Fibroblast of lung (primary cell): ENCODE measurements at regions not wholly inside any gene's neighbourhood (a gene's known extent, or its start where the extent isn't known, plus 50 kb on each side); places are given as distances from the start of the nearest gene placed in this dataset.

ENCODE experiments used
- DNase-seq, 2 donors: peaks; one replicate each; pipeline versions ENCODE4 v3.0.0 to v3.0.0-alpha.2; 2010; ENCODE audit warnings: low read depth in 2 of 2
- H2AFZ ChIP-seq: 2 replicates; pipeline ENCODE4 v1.5.1; 2012; ENCODE audit warnings: low read length, control low read depth, inconsistent platforms
- H3K27ac ChIP-seq: 2 replicates; pipeline ENCODE4 v1.5.1; 2011; ENCODE audit warnings: low read length, control low read depth; ENCODE audit not compliant: insufficient read depth
- H3K27me3 ChIP-seq: 2 replicates; pipeline ENCODE4 v1.5.1; 2011; ENCODE audit warnings: mild to moderate bottlenecking, low read length; ENCODE audit not compliant: control insufficient read depth, insufficient read depth
- H3K36me3 ChIP-seq: 2 replicates; pipeline ENCODE4 v1.5.1; 2011; ENCODE audit warnings: low read length; ENCODE audit not compliant: control insufficient read depth, insufficient read depth
- H3K4me1 ChIP-seq: 2 replicates; pipeline ENCODE4 v1.5.1; 2011; ENCODE audit warnings: low read length; ENCODE audit not compliant: control insufficient read depth, insufficient read depth; ENCODE audit errors: extremely low read depth
- H3K4me2 ChIP-seq: 2 replicates; pipeline ENCODE4 v1.5.1; 2011; ENCODE audit warnings: low read length, control low read depth; ENCODE audit not compliant: insufficient read depth; ENCODE audit errors: extremely low read depth
- H3K4me3 ChIP-seq, 4 experiments: fragments of 200-600 bp in 1 of 4; sonication (generic) in 1 of 4; replicated peaks in 1 of 4; 2 replicates each; pipeline ENCODE4 v1.5.1; 2011 to 2016; ENCODE audit warnings: low read length in 4 of 4, low read depth in 3 of 4, mild to moderate bottlenecking in 3 of 4, control low read depth in 2 of 4, inconsistent platforms in 1 of 4, mixed read lengths in 1 of 4; ENCODE audit not compliant: insufficient read depth in 1 of 4; ENCODE audit errors: control extremely low read depth in 1 of 4
- H3K79me2 ChIP-seq: 2 replicates; pipeline ENCODE4 v1.5.1; 2012; ENCODE audit warnings: mild to moderate bottlenecking, low read length, inconsistent platforms; ENCODE audit not compliant: control insufficient read depth, insufficient read depth
- H3K9ac ChIP-seq: 2 replicates; pipeline ENCODE4 v1.5.1; 2011; ENCODE audit warnings: mild to moderate bottlenecking, low read length, control low read depth; ENCODE audit not compliant: insufficient read depth
- H3K9me3 ChIP-seq: 2 replicates; pipeline ENCODE4 v1.5.1; 2012; ENCODE audit warnings: low read depth, low read length; ENCODE audit not compliant: control insufficient read depth, insufficient read depth
- H4K20me1 ChIP-seq: 2 replicates; pipeline ENCODE4 v1.5.1; 2011; ENCODE audit warnings: low read length; ENCODE audit not compliant: control insufficient read depth, insufficient read depth; ENCODE audit errors: extremely low read depth
- CTCF ChIP-seq, 2 donors: IDR thresholded peaks in 1 of 2; conservative IDR thresholded peaks in 1 of 2; 1 replicate in 1 of 2; 2 replicates in 1 of 2; pipeline ENCODE4 v1.5.1; 2011 to 2012; ENCODE audit warnings: low read length in 2 of 2, control low read depth in 1 of 2, inconsistent platforms in 1 of 2, low read depth in 1 of 2, mild to moderate bottlenecking in 1 of 2
- EZH2 ChIP-seq: IDR thresholded peaks from 2 replicates; pipeline ENCODE4 v1.5.1; 2012; ENCODE audit warnings: low read length, control low read depth, mild to moderate bottlenecking; ENCODE audit errors: missing control alignments

- no peaks in the 10 kb centered on the region for H3K9me3 ChIP-seq
Measured at GRCh38 chr1:82125119-82125518, 324.4 kb downstream of the ADGRL2 start.

DNA sequence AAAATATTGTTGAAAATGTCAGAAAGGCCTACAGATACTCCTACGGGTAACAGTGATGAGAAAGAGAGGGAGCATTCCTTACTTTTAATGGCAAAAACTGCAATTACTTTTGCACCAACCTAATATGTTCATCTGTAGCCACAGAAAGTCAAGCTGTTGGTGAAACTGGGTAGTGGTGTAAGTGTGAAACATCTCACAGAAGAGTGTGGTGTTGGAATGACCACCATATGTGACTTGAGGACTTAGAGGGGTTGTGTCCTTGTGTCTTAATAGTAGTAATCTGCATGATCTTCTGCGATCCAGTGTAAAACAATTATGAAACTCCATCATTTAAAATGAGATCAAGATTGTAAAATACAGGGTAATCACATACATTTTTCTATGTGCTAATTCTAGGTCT is 320.7 kb downstream of the ADGRL2 start:
- Histone ChIP-seq H3K4me3 (no peak overlapping the region), H3K79me2 (no peaks in the 10 kb centered on the region), H3K27ac (no peak overlapping the region), H2AFZ (no peak overlapping the region), H3K9me3 (no peaks in the 10 kb centered on the region), H3K9ac (no peak overlapping the region), H3K4me2 (no peak overlapping the region), H3K27me3 (no peaks in the 10 kb centered on the region), H3K4me1 (no peaks in the 10 kb centered on the region), H3K36me3 (no peaks in the 10 kb centered on the region), H4K20me1 (no peaks in the 10 kb centered on the region)
- no peak for DNase-seq
- TF ChIP-seq CTCF (conservative IDR thresholded peaks at IDR 0.05 in 1 of 2, IDR thresholded peaks at IDR 0.05 in 1 of 2; ENCODE audit: low read depth in 1 of 2, low read length in 2 of 2) (no peak), EZH2 (no peak)

More at GRCh38 chr1:82125119-82125518, 324.4 kb downstream of the ADGRL2 start:
- Histone ChIP-seq H3K36me3 (no peaks in the 10 kb centered on the region), H3K27me3 (no peaks in the 10 kb centered on the region), H3K9ac (no peak overlapping the region), H4K20me1 (no peaks in the 10 kb centered on the region), H3K4me1 (no peaks in the 10 kb centered on the region), H3K4me3 (no peak overlapping the region), H3K79me2 (no peaks in the 10 kb centered on the region), H3K4me2 (no peak overlapping the region), H3K27ac (no peak overlapping the region), H2AFZ (no peak overlapping the region)
- no peak for DNase-seq
- TF ChIP-seq CTCF (conservative IDR thresholded peaks at IDR 0.05 in 1 of 2, IDR thresholded peaks at IDR 0.05 in 1 of 2; ENCODE audit: low read depth in 1 of 2, low read length in 2 of 2): no peak

GRCh38 chr1:82116105-82116504 is 315.4 kb downstream of the ADGRL2 start:
- Histone ChIP-seq H3K79me2 (no peaks in the 10 kb centered on the region), H3K4me2 (no peak overlapping the region), H3K36me3 (no peaks in the 10 kb centered on the region), H2AFZ (peak overlapping the region; percentile 14), H3K27ac (no peak overlapping the region), H3K9ac (no peak overlapping the region), H3K27me3 (no peaks in the 10 kb centered on the region), H3K4me1 (no peaks in the 10 kb centered on the region), H4K20me1 (no peaks in the 10 kb centered on the region), H3K4me3 (no peak overlapping the region), H3K9me3 (no peaks in the 10 kb centered on the region)
- TF ChIP-seq EZH2 (no peak), CTCF (conservative IDR thresholded peaks at IDR 0.05 in 1 of 2, IDR thresholded peaks at IDR 0.05 in 1 of 2; ENCODE audit: low read depth in 1 of 2, low read length in 2 of 2) (no peak)
- no peak for DNase-seq
